CD4-positive, CD25-positive, alpha-beta regulatory T cell (primary cell): ENCODE measurements at regions not wholly inside any gene's neighbourhood (a gene's known extent, or its start where the extent isn't known, plus 50 kb on each side); places are given as distances from the start of the nearest gene placed in this dataset.
"Not testable (repeated sequence)": the region's sequence is repeated elsewhere in the genome, so short reads cannot be mapped to it uniquely, and the experiment has no call there.

ENCODE experiments used
- ATAC-seq, 2 donors: fragments of 150-1000 bp; cut with Tn5 transposase; one replicate each; pipeline ENCODE4 v1.10.0; 2021; ENCODE audit warnings: low read depth in 2 of 2, moderate number of reproducible peaks in 2 of 2, moderate library complexity in 1 of 2
- DNase-seq, 3 donors: peaks; one replicate each; pipeline versions ENCODE4 v3.0.0 to v3.0.0-alpha.2; 2012 to 2022; ENCODE audit warnings: mixed read lengths in 1 of 3
- H3K27ac ChIP-seq: one replicate; pipeline ENCODE4 v1.7.0; 2013; ENCODE audit warnings: mild to moderate bottlenecking, low read length; ENCODE audit not compliant: insufficient read depth, poor library complexity, severe bottlenecking
- H3K27me3 ChIP-seq: one replicate; pipeline ENCODE4 v1.7.0; 2013; ENCODE audit warnings: low read length; ENCODE audit not compliant: control insufficient read depth, insufficient read depth
- H3K36me3 ChIP-seq: one replicate; pipeline ENCODE4 v1.7.0; 2013; ENCODE audit warnings: mild to moderate bottlenecking, low read length, moderate library complexity; ENCODE audit not compliant: control insufficient read depth, insufficient read depth
- H3K4me1 ChIP-seq: 2 replicates; pipeline ENCODE4 v1.7.0; 2013; ENCODE audit warnings: mild to moderate bottlenecking, low read length; ENCODE audit not compliant: insufficient read depth, control insufficient read depth, poor library complexity, severe bottlenecking
- H3K4me3 ChIP-seq: one replicate; pipeline ENCODE4 v1.7.0; 2013; ENCODE audit warnings: low read depth, mild to moderate bottlenecking, low read length, moderate library complexity
- H3K9me3 ChIP-seq, 2 experiments: 1 replicate in 1 of 2; 2 replicates in 1 of 2; pipeline ENCODE4 v1.7.0; 2013; ENCODE audit warnings: low read length in 2 of 2, mild to moderate bottlenecking in 1 of 2, moderate library complexity in 1 of 2; ENCODE audit not compliant: control insufficient read depth in 2 of 2
- H3K27ac Mint-ChIP-seq, 3 donors: one replicate each; pipeline ENCODE4 v1.8.0; 2020 to 2022; ENCODE audit warnings: mild to moderate bottlenecking in 3 of 3, mixed read lengths in 3 of 3, moderate library complexity in 2 of 3
- H3K27me3 Mint-ChIP-seq: one replicate; pipeline ENCODE4 v1.8.0; 2022; ENCODE audit warnings: mild to moderate bottlenecking, mixed read lengths
- H3K36me3 Mint-ChIP-seq: one replicate; pipeline ENCODE4 v1.8.0; 2020; ENCODE audit warnings: mixed read lengths
- H3K4me1 Mint-ChIP-seq, 4 donors: one replicate each; pipeline ENCODE4 v1.8.0; 2020 to 2022; ENCODE audit warnings: mixed read lengths in 4 of 4, mild to moderate bottlenecking in 1 of 4
- H3K4me3 Mint-ChIP-seq, 4 donors: one replicate each; pipeline ENCODE4 v1.8.0; 2020 to 2022; ENCODE audit warnings: mild to moderate bottlenecking in 4 of 4, mixed read lengths in 4 of 4, moderate library complexity in 3 of 4
- H3K9me3 Mint-ChIP-seq, 7 donors: one replicate each; pipeline ENCODE4 v1.8.0; 2020 to 2022; ENCODE audit warnings: mixed read lengths in 7 of 7, mild to moderate bottlenecking in 3 of 7, moderate library complexity in 2 of 7

DNA sequence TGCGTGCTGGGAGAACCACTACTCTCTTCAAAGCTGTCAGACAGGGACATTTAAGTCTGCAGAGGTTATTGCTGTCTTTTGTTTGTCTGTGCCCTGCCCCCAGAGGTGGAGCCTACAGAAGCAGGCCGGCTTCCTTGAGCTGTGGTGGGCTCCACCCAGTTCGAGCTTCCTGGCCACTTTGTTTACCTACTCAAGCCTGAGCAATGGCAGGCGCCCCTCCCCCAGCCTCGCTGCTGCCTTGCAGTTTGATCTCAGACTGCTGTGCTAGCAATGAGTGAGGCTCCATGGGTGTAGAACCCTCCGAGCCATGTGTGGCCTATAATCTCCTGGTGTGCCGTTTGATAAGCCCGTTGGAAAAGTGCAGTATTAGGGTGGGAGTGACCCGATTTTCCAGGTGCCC lies 542.5 kb upstream of the KLF4 start:
- H3K27ac ChIP-seq, ATAC-seq, DNase-seq, H3K36me3 ChIP-seq, H3K4me3 Mint-ChIP-seq, H3K27me3 Mint-ChIP-seq, H3K9me3 ChIP-seq, H3K27me3 ChIP-seq, H3K4me3 ChIP-seq, H3K27ac Mint-ChIP-seq, H3K36me3 Mint-ChIP-seq, H3K4me1 ChIP-seq, H3K4me1 Mint-ChIP-seq: not testable (repeated sequence)
- peaks cover 0 to 13% (median 4%) of the 10 kb centered on the region in 7 donors for H3K9me3 Mint-ChIP-seq

- H3K4me3 Mint-ChIP-seq, H3K27ac ChIP-seq, H3K27me3 ChIP-seq, H3K4me1 Mint-ChIP-seq, H3K9me3 ChIP-seq, ATAC-seq, H3K36me3 ChIP-seq, H3K4me3 ChIP-seq, H3K27me3 Mint-ChIP-seq, DNase-seq, H3K27ac Mint-ChIP-seq, H3K4me1 ChIP-seq, H3K36me3 Mint-ChIP-seq: not testable (repeated sequence)
- H3K9me3 Mint-ChIP-seq: peaks cover 0 to 11% (median 4%) of the 10 kb centered on the region in 7 donors
These were observed 541.7 kb upstream of the KLF4 start for GRCh38 chr9:108031221-108031620.

DNA sequence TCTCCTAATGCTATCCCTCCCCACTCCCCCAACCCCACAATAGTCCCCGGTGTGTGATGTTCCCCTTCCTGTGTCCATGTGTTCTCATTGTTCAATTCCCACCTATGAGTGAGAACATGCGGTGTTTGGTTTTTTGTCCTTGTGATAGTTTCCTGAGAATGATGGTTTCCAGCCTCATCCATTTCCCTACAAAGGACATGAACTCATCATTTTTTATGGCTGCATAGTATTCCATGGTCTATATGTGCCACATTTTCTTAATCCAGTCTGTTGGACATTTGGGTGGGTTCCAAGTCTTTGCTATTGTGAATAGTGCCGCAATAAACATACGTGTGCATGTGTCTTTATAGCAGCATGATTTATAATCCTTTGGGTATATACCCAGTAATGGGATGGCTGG lies 537.1 kb upstream of the KLF4 start:
- not testable (repeated sequence) for H3K36me3 Mint-ChIP-seq, H3K4me1 Mint-ChIP-seq, ATAC-seq, H3K27me3 ChIP-seq, H3K4me1 ChIP-seq, H3K9me3 Mint-ChIP-seq, H3K9me3 ChIP-seq, H3K27me3 Mint-ChIP-seq, H3K27ac Mint-ChIP-seq, H3K27ac ChIP-seq, H3K36me3 ChIP-seq, DNase-seq, H3K4me3 Mint-ChIP-seq, H3K4me3 ChIP-seq

- no peak overlapping the region for H3K4me3 Mint-ChIP-seq
- H3K27me3 Mint-ChIP-seq: no peaks in the 10 kb centered on the region
- no peaks in the 10 kb centered on the region for H3K4me1 Mint-ChIP-seq
- H3K36me3 ChIP-seq: no peaks in the 10 kb centered on the region
- H3K27ac ChIP-seq: no peak overlapping the region
- no peak for DNase-seq
- H3K27me3 ChIP-seq: no peaks in the 10 kb centered on the region
- H3K36me3 Mint-ChIP-seq: no peaks in the 10 kb centered on the region
- H3K4me3 ChIP-seq: no peak overlapping the region
- H3K9me3 ChIP-seq: no peaks in the 10 kb centered on the region
- peaks cover 0 to 7% (median 3%) of the 10 kb centered on the region in 7 donors for H3K9me3 Mint-ChIP-seq
- no peaks in the 10 kb centered on the region for H3K4me1 ChIP-seq
- no peak overlapping the region for H3K27ac Mint-ChIP-seq
- no peak for ATAC-seq
These were observed 535.0 kb upstream of the KLF4 start for GRCh38 chr9:108024604-108025003.

DNA sequence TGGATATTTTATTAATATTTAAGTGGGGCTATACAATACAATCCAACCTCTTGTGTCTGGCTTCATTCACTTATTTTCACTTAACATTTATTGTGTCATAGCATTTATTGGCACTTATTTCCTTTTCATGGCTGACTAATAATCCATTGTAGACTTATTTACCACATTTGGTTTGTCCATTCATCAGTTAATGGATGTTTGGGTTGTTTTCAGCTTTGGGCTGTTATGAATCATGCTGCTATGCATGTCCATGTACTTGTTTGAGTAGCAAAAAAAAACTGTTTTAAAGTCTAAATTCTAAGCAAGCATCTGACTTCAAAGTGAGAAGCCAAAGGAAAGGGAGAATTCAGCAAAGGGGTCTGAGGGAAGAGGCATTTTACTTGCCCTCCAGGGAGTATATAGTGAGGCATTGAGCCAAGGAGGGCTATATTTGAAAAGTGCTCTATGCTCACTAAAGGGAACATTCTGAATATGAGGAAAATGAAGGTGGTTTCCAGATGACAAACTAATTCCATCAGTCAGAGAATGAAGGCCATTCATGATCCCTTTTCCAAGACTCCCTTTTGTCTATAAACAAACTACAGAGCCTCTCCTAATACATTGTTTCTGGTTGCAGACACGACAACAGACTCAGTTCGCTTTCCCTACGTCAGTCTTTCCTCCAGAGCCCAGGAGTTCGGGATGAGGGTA lies 532.8 kb upstream of the KLF4 start:
- Histone ChIP-seq H3K4me1 (no peaks in the 10 kb centered on the region), H3K27ac (no peak overlapping the region), H3K9me3 (no peaks in the 10 kb centered on the region), H3K36me3 (no peaks in the 10 kb centered on the region), H3K27me3 (no peaks in the 10 kb centered on the region), H3K4me3 (no peak overlapping the region)
- DNase-seq (no peak), ATAC-seq (no peak)
- peaks cover 0 to 7% (median 2%) of the 10 kb centered on the region in 7 donors for H3K9me3 Mint-ChIP-seq
- no peak overlapping the region for H3K4me3 Mint-ChIP-seq
- H3K27ac Mint-ChIP-seq: no peak overlapping the region
- no peaks in the 10 kb centered on the region for H3K4me1 Mint-ChIP-seq
- H3K27me3 Mint-ChIP-seq: no peaks in the 10 kb centered on the region
- no peaks in the 10 kb centered on the region for H3K36me3 Mint-ChIP-seq

- no peak overlapping the region for H3K27ac ChIP-seq
- no peaks in the 10 kb centered on the region for H3K36me3 ChIP-seq
- Mint-ChIP-seq H3K36me3 (no peaks in the 10 kb centered on the region), H3K27ac (no peak overlapping the region), H3K27me3 (no peaks in the 10 kb centered on the region), H3K4me1 (no peaks in the 10 kb centered on the region), H3K9me3 (peaks cover 0 to 7% (median 5%) of the 10 kb centered on the region in 7 donors), H3K4me3 (no peak overlapping the region)
- H3K4me3 ChIP-seq: no peak overlapping the region
- no peaks in the 10 kb centered on the region for H3K4me1 ChIP-seq
- DNase-seq (no peak), ATAC-seq (no peak)
- H3K27me3 ChIP-seq: no peaks in the 10 kb centered on the region
- H3K9me3 ChIP-seq: no peaks in the 10 kb centered on the region
These were observed 531.6 kb upstream of the KLF4 start for GRCh38 chr9:108021096-108021710.

DNA sequence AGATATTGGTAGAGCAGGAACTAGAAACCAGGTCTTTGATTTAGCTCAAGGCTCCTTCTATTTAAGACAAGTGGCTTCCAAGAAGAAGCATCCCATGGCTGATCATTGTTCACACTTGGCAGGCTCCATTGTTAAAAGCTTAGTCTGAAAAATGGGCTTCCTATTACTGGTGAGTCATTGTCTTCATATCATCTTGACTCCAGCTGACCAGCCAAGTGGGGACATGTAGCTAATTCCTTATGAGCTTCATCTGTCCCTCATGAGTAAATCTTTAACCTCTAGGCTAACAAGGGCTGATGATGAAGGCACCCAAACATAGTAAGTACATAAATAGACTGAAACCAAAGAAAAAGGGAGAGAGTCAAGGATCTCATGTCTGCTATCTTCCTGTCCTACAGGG lies 530.3 kb upstream of the KLF4 start:
- no peak overlapping the region for H3K27ac Mint-ChIP-seq
- no peak overlapping the region for H3K4me3 ChIP-seq
- H3K4me1 ChIP-seq: no peaks in the 10 kb centered on the region
- no peak overlapping the region for H3K4me3 Mint-ChIP-seq
- H3K36me3 Mint-ChIP-seq: no peaks in the 10 kb centered on the region
- no peaks in the 10 kb centered on the region for H3K27me3 ChIP-seq
- no peak for DNase-seq
- H3K9me3 ChIP-seq: no peaks in the 10 kb centered on the region
- H3K4me1 Mint-ChIP-seq: no peaks in the 10 kb centered on the region
- no peaks in the 10 kb centered on the region for H3K27me3 Mint-ChIP-seq
- no peak for ATAC-seq
- peaks cover 0 to 8% (median 5%) of the 10 kb centered on the region in 7 donors for H3K9me3 Mint-ChIP-seq
- H3K27ac ChIP-seq: no peak overlapping the region
- H3K36me3 ChIP-seq: no peaks in the 10 kb centered on the region

- DNase-seq: no peak
These were observed 528.1 kb upstream of the KLF4 start for GRCh38 chr9:108017671-108018070.

More at GRCh38 chr9:108017671-108018070, 528.1 kb upstream of the KLF4 start:
- Histone ChIP-seq H3K4me1 (no peaks in the 10 kb centered on the region), H3K36me3 (no peaks in the 10 kb centered on the region), H3K9me3 (no peaks in the 10 kb centered on the region), H3K4me3 (no peak overlapping the region), H3K27ac (no peak overlapping the region), H3K27me3 (no peaks in the 10 kb centered on the region)
- Mint-ChIP-seq H3K4me1 (no peaks in the 10 kb centered on the region), H3K4me3 (no peak overlapping the region), H3K27ac (no peak overlapping the region), H3K9me3 (peaks cover 0 to 8% (median 4%) of the 10 kb centered on the region in 7 donors), H3K36me3 (no peaks in the 10 kb centered on the region), H3K27me3 (no peaks in the 10 kb centered on the region)
- no peak for ATAC-seq
